H1 (cell line): ENCODE measurements at regions not wholly inside any gene's neighbourhood (a gene's known extent, or its start where the extent isn't known, plus 50 kb on each side); places are given as distances from the start of the nearest gene placed in this dataset.

Experiments used
- KDM5A ChIP-seq: fragments of 200-600 bp; IDR thresholded peaks from 2 replicates; pipeline ENCODE4 v1.7.1; 2012; ENCODE audit warnings: mild to moderate bottlenecking, low read length, inconsistent platforms, mixed read lengths
- RFX5 ChIP-seq: IDR thresholded peaks from 2 replicates; pipeline ENCODE4 v1.6.1; 2011; ENCODE audit warnings: low read depth, low read length, improper control_type of control experiment, borderline replicate concordance

- TF ChIP-seq RFX5 (no peak), KDM5A (no peak)
Observed at GRCh38 chr7:116418524-116418923, 81.0 kb upstream of the CAV2 start (continued).
